M059J (cell line): ENCODE measurements at regions not wholly inside any gene's neighbourhood (a gene's known extent, or its start where the extent isn't known, plus 50 kb on each side); places are given as distances from the start of the nearest gene placed in this dataset.

Source experiments
- DNase-seq: peaks from one replicate; pipeline ENCODE4 v3.0.0-alpha.2; 2012; ENCODE audit warnings: low read depth

DNA sequence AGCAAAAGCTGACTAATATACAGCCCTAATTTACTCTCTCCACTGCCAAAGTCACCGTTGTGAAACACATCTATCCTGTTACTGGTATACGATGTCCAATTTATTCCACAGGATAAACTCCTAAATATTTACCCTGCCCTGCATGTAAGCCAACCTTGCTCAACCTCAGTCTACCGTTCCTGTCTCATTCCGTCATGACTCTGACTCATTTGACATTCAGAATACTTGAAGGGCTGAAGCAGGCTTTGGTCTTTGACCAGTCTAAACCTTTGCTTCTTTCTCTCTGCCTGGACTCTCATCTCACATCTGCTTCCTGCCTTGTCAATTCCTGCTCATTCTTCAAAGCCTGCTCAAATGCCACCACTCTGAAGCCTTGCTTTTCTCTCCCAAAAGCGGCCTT lies 157.5 kb downstream of the SCP2D1 start:
- DNase-seq: no peak

GRCh38 chr20:18971574-18971973 lies 158.0 kb downstream of the SCP2D1 start:
- no peak for DNase-seq

DNA sequence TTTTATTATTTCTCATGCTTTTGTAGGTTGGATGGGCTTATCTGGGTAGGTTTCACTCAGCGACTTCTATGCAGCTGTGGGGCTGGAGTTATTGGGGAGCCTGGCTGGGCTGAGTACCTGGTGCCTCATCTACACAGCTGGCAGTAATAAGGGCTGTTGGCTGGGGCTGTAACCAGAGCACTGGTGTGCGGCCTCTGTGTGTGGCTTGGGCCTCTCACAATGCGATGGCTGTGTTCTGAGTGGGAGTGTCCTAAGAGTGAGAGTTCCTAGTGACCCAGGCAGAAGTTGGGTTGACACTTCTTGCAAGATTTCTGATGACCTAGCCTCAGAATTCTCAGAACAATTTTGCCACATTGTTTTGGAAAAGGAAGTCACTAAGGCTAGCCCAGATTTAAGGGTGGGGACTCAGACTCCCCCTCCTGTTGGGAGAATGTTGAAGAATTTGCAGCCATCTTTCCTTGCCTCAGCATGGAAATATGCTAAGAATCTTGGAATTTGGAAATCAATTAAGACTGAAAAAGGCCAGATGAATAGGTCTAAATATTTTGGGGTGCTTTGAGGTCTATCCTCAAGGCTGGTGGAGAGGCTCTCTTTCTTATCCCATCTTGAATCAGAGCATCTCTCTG lies 158.8 kb downstream of the SCP2D1 start:
- no peak for DNase-seq

GRCh38 chr20:18973529-18974173 lies 160.1 kb downstream of the SCP2D1 start:
- DNase-seq: no peak

GRCh38 chr20:18974660-18975059 lies 161.1 kb downstream of the SCP2D1 start:
- no peak for DNase-seq

- no peak for DNase-seq
Observed at GRCh38 chr20:18977441-18977840, 163.9 kb downstream of the SCP2D1 start.

- no peak for DNase-seq
Observed at GRCh38 chr20:18978311-18978710, 164.7 kb downstream of the SCP2D1 start.

DNA sequence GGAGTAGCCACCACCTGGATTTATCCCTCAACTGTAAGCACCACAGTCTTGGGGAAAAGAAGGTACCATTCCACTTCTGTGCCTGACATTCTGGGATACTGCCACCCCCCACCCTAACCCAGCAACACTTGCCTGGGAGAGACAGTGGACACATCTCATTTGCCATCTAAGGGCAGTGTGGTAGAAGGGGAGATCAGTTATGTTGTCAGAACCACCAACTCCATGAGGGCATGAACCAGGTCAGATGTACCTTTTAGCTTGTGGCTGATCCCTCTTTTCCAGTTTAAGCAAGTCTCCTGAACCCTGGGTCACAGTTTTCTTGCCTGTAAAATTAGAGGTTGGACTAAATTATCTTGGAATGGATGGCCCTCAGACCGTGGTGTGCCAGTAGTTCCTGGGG lies 165.5 kb downstream of the SCP2D1 start:
- no peak for DNase-seq

DNA sequence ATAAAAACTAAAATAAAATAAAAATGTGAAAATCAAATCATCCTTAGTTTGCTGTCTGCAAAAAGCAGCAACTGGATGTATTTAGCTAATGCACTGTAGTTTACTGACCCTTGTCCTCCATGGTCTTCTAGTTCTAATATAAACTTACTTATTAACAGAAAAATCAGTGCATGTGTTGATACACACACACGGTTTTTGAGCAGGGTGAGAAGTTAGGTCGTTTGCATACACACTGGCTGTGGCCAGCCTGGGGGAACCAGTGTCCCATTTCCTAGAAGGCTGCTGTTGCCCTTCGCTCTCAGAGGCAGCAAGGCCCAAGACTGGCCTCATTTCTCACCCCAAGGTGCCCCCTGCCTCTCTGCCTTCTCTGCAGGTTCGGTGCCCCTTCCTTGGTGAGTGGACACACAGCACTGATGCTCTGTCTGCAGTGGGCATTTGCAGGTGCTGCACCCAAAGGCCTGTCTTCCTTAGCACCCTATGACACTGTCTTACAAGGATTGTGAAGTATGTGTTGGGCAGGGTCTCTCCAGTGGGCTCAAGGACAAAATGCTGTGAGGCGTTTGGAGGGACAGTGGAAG lies 168.5 kb downstream of the SCP2D1 start:
- no peak for DNase-seq

DNA sequence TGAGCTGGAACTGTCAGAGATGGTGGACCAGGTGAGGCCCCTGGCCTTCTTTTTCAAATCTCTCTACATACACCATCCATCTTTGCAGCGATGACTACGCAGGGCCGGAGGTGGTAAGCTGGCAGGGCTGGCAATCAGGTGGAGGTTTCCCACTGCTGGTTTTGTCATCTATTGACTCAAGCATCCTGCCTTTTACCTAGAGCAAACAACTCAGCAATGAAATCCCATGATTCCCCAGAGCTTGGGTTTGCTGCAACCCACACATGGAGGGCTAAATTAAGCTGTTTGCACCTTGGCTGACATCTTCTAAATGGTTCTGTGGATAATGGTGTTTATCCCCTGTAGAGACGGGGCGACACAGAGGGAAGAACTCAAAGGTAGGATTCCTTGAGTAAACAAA lies 170.2 kb downstream of the SCP2D1 start:
- no peak for DNase-seq

GRCh38 chr20:18984238-18985200 lies 170.9 kb downstream of the SCP2D1 start:
- peak; percentile 22 for DNase-seq

GRCh38 chr20:18985551-18985950 lies 172.0 kb downstream of the SCP2D1 start:
- DNase-seq: peak; percentile 76

DNA sequence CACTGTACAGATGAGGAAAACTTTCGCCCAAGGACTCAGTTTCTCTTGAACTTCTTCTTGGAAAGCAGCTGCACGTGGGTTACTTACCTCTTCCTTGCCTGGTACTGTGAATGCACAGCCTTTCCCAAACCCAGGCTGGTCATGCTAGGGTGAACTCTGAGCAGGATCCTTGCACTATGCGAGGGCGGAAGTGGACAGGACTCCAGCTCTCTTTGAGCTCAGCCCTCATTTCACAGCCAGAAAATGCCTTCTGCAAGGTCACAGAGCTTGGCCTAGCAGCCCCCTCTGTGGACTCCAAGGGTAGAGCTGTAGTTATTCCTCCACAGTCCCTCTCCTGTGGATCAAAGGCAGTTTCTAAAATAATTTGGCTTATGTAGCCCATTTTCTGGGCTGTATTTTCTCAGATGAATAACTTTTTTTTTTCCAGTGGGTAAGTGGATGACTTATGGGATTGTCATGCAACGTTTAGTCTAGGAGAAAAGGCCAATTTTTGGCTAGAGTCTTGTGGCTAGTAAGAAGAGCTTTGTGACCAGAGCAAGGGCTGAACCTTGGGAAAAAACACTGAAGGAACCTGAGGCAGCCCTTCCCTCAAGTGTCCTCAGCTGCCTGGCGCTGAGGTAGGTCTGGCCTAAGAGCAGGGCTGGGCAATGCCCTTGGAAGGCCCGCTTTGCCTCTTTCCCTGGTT lies 172.7 kb downstream of the SCP2D1 start:
- DNase-seq: peak; percentile 63

DNA sequence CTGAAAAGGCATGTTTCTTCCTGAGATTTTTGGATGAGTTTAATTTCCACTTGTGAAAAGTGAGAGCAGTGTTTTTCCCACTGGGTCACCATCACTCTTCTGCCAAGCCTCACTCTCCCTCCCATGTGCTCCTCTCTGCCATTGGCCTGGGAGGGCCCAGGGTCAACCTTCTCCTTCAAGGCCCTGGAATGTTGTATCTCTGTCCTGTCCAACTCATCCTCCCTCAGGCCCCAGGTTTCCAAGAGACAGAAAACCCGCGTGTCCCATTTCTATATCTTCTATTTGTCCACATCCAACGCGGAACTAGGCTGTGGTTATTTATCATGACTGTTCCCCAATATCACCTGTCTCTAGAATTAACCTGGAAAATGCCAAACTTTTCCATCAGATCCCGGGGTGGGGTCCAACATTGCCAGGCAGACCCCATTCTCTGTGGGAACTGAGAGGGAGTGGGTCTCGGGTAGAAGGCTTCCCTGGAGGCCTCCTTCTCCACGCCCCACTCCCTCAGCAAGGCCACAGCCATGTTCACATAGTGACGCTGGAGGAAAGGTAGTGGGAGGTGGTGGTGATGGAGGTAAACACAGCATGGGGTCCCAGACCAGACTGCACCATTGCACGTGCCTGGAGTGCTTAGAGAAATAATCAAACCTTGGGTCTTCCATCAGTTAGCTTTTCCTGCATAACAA lies 173.5 kb downstream of the SCP2D1 start:
- DNase-seq: no peak

DNA sequence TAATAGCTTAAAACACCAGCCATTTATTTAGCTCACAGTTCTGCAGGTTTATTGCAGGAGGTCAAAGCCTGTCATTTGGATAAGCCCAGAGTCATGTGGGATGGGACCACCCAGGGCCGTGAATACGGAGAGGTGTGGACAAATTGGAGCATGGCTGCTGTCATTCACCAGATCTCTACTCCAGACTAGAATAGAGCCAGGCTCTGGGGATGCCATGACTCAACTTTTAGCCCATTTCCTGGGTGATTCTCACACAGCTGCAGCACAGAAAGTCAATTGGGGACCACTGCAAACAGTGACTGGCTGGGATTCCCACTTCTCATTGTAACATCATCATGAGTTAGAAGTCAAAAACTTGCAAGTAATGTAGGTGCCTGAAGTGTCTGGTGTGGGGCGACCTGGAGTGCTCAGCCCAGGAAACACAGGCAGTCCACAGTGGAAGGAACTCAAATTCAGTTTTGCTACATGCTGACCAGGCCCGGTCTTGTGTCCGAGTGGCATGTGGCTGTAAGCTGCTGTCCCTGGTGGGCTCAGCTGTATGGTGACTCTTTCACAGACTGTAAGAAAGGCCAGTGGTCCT lies 174.3 kb downstream of the SCP2D1 start:
- DNase-seq: no peak

DNA sequence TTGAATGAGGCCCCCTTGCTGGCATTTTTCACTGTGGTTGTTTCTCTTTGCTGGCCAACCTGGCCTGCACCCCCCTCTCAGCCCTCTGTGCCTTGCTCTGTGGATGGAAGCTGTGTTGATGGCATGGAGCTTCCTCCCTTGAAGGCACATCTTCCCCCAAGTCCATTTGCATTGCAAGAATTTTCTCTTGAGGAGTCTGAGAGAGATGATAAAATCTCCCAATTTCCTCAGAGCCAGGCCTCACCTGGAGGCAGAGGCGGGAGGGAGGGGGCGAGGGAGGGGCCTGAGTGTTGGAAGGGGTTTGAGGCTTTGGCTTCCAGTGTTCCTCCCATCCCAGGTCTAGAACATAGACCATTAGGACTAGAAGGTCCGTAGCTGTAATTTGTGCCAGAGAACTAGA lies 175.1 kb downstream of the SCP2D1 start:
- no peak for DNase-seq

- DNase-seq: no peak
Observed at GRCh38 chr20:18989736-18990474, 176.3 kb downstream of the SCP2D1 start.

GRCh38 chr20:18991012-18991411 lies 177.4 kb downstream of the SCP2D1 start:
- DNase-seq: no peak

DNA sequence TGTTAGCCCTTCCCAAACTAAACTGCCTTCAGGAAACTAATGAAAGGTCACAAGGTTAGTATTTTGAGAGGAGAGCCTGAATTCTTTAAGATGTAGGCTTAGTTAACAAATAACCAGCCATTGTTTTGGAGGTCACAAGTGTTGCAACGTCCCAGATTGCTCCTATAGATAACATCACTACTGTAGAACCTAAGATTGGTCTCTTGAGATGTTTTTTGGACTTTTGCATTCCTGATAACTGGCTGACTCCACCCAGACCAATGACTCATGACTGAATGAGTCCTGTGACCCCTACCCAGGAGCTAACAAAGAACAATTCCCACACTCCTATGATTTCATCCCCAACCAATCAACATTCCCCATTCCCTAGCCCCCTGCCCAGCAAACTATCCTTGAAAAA lies 178.8 kb downstream of the SCP2D1 start:
- peak; percentile 20 for DNase-seq

- DNase-seq: no peak
Observed at GRCh38 chr20:18995455-18995854, 181.9 kb downstream of the SCP2D1 start.
